GM18868 (cell line): ENCODE measurements at regions not wholly inside any gene's neighbourhood (a gene's known extent, or its start where the extent isn't known, plus 50 kb on each side); places are given as distances from the start of the nearest gene placed in this dataset.

Experiments
- ATAC-seq: cut with Tn5 transposase; IDR thresholded peaks from one replicate; pipeline ENCODE4 v1.9.1; 2021; ENCODE audit warnings: mild to moderate bottlenecking, moderate library complexity; ENCODE audit not compliant: unreplicated experiment

DNA sequence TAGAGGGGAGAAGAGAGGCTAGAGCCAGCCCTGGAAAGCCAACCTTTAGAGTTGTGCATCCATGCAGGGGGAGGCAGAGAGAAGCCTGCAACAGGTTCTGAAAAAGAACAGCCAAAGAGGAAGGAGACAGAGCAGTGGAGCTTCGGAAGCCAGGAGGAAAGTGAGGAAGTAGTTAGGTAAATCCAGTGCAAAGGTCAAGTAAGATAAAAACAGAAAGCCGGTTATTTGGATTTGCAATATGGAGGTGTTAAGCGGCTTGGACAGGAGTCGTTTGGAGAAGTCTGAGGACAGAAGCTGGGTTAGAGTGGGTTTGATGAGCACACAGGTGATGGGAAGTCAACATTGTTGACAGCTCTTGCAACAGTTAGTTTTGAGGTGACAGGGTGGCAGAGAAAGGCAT, 53.5 kb upstream of the FLT1 start:
- no peak for ATAC-seq

DNA sequence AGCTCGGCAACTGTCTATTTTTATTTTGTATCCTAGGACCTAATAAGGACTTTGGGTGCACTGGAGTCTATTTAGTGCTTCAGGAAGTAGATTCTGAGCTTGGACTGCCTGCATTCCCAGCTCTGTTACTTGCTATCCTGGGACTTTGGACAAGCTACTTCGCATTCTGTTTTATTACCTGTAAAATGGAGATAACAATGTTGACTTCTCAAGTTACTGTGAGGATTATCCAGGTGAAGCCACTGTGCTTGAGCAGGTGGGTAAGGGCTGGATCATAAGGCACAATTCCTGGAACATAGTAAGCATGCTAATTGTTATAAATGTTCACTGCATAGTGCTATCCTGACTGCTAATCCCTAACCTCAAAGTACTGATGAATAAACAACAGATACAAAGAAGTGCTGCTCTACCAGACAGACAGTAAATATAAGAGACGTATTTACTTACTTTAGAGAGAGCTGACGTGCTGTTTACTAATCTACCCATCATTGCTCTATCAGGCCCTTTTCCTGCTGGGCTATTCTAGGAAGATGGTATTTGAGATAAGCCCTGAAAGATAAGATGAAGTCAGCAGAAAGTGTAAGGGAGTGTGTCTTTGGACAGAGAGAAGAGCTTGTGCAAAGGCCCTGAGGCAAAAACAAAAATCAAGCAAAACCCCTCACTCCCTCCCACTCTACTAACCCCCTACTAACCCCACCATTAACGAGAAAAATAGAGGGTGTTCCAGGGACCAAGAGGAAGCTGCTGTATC, 50.8 kb upstream of the FLT1 start:
- ATAC-seq, result no peak
